BLaER1 treated with 17β-estradiol and CSF1 and Interleukin-3, amounts not matched to agents 10 nM and 100 nM (cell line): ENCODE measurements at regions not wholly inside any gene's neighbourhood (a gene's known extent, or its start where the extent isn't known, plus 50 kb on each side); places are given as distances from the start of the nearest gene placed in this dataset.

Experiments used
- H3K27ac ChIP-seq, 11 experiments: shearing (Covaris generic); formaldehyde crosslinking; 2 replicates each; pipeline ENCODE4 v1.8.1; 2022
- H3K27me3 ChIP-seq, 11 experiments: shearing (Covaris generic); formaldehyde crosslinking; 2 replicates each; pipeline ENCODE4 v1.8.1; 2022
- H3K36me3 ChIP-seq, 11 experiments: shearing (Covaris generic); formaldehyde crosslinking; 2 replicates each; pipeline ENCODE4 v1.8.1; 2022
- H3K4me1 ChIP-seq, 10 experiments: shearing (Covaris generic); formaldehyde crosslinking; 2 replicates each; pipeline ENCODE4 v1.8.1; 2022
- H3K4me2 ChIP-seq, 11 experiments: shearing (Covaris generic); formaldehyde crosslinking; 2 replicates each; pipeline ENCODE4 v1.8.1; 2022
- H3K4me3 ChIP-seq, 10 experiments: shearing (Covaris generic); formaldehyde crosslinking; 2 replicates each; pipeline ENCODE4 v1.8.1; 2022
- H3K9ac ChIP-seq, 11 experiments: shearing (Covaris generic); formaldehyde crosslinking; 2 replicates each; pipeline ENCODE4 v1.8.1; 2022
- H3K9me3 ChIP-seq, 11 experiments: shearing (Covaris generic); formaldehyde crosslinking; replicated peaks in 1 of 11; 2 replicates each; pipeline ENCODE4 v1.8.1; 2022
- H4K20me1 ChIP-seq, 11 experiments: shearing (Covaris generic); formaldehyde crosslinking; 2 replicates each; pipeline ENCODE4 v1.8.1; 2022
- Cebpa-rat ChIP-seq, 11 experiments: shearing (Covaris generic); IDR thresholded peaks; 2 replicates each; pipeline ENCODE4 v1.8.1; 2022

GRCh38 chr1:208551024-208551423 lies 306.8 kb upstream of the PLXNA2 start:
- no peaks in the 10 kb centered on the region for H3K27me3 ChIP-seq
- no peak for TF ChIP-seq Cebpa-rat (IDR thresholded peaks at IDR 0.05)
- no peak overlapping the region for H3K4me2 ChIP-seq
- no peak overlapping the region for H3K9ac ChIP-seq
- H4K20me1 ChIP-seq: no peaks in the 10 kb centered on the region
- no peaks in the 10 kb centered on the region for H3K36me3 ChIP-seq
- H3K4me1 ChIP-seq: no peaks in the 10 kb centered on the region
- H3K9me3 ChIP-seq: no peaks in the 10 kb centered on the region
- no peak overlapping the region for H3K4me3 ChIP-seq
- H3K27ac ChIP-seq: no peak overlapping the region

DNA sequence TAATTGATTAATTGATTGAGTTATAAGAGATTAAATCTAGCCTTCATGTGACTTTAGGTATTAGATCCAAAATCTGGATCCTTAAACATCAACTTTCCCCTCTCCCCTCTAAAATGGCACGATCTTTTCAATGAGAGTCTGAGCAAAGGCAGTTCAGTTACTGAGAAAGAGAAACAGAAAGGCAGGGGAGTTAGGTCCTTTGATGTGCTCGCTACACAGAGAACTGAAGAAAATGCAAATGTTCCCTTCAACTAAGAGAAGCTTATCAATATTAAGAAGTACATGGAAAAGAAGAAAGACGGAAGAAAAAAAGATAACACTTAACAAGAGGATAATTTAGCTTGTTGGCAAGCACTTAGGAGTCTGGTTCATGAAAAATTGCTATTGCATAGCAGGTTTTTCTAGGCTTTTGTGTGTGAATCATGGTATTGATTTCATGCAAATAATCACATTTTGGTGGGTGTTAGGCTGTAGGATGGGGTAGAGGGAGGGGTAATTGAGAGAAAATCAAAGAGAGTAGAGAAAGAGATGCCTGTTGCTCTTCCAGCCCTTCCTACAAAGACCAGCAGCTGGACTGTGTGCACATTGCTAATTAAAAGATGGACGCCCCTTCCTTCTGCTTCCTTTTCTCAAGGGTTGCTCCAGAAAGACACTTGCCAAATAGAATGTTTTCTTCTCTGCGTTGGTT lies 307.6 kb upstream of the PLXNA2 start:
- Histone ChIP-seq H4K20me1 (no peaks in the 10 kb centered on the region), H3K4me1 (no peaks in the 10 kb centered on the region), H3K9me3 (no peaks in the 10 kb centered on the region), H3K27ac (no peak overlapping the region), H3K4me2 (no peak overlapping the region), H3K9ac (no peak overlapping the region), H3K4me3 (no peak overlapping the region), H3K27me3 (no peaks in the 10 kb centered on the region), H3K36me3 (no peaks in the 10 kb centered on the region)
- no peak for TF ChIP-seq Cebpa-rat (IDR thresholded peaks at IDR 0.05)

GRCh38 chr1:208552928-208553327 lies 308.7 kb upstream of the PLXNA2 start:
- no peak for TF ChIP-seq Cebpa-rat (IDR thresholded peaks at IDR 0.05)
- no peak overlapping the region for H3K4me3 ChIP-seq

DNA sequence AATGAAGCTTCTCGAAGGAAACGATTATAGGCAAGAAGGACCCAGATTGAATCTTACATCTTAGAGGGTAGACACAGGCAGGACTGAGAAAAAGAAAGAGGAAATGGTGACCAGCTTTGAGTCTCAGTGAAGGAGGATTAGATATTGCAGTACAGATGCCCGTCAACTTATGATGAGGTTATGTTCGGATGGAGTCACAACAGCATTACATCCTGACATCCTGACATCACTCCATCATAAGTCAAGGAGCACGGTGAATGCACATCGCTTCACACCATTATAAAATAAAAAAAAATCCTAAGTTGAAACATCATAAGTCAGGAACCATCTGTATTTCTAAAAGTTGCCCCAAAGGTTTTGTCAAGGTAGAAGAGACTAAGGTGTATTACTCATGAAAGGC lies 312.3 kb upstream of the PLXNA2 start:
- Histone ChIP-seq H3K27me3 (no peaks in the 10 kb centered on the region), H3K4me2 (no peak overlapping the region), H3K36me3 (no peaks in the 10 kb centered on the region), H3K27ac (no peak overlapping the region), H3K4me3 (no peak overlapping the region), H3K9ac (no peak overlapping the region), H3K9me3 (no peaks in the 10 kb centered on the region), H3K4me1 (no peaks in the 10 kb centered on the region), H4K20me1 (no peaks in the 10 kb centered on the region)
- TF ChIP-seq Cebpa-rat (IDR thresholded peaks at IDR 0.05): no peak

More at GRCh38 chr1:208552928-208553327, 308.7 kb upstream of the PLXNA2 start:
- Histone ChIP-seq H3K4me2 (no peak overlapping the region), H4K20me1 (no peaks in the 10 kb centered on the region), H3K27me3 (no peaks in the 10 kb centered on the region), H3K9me3 (no peaks in the 10 kb centered on the region), H3K9ac (no peak overlapping the region), H3K4me1 (no peaks in the 10 kb centered on the region), H3K27ac (no peak overlapping the region), H3K36me3 (no peaks in the 10 kb centered on the region)

GRCh38 chr1:208557046-208557722 lies 313.0 kb upstream of the PLXNA2 start:
- Histone ChIP-seq H3K9ac (no peak overlapping the region), H3K27me3 (no peaks in the 10 kb centered on the region), H3K4me1 (no peaks in the 10 kb centered on the region), H3K36me3 (no peaks in the 10 kb centered on the region), H3K27ac (no peak overlapping the region), H3K4me2 (no peak overlapping the region), H3K9me3 (no peaks in the 10 kb centered on the region), H3K4me3 (no peak overlapping the region), H4K20me1 (no peaks in the 10 kb centered on the region)
- no peak for TF ChIP-seq Cebpa-rat (IDR thresholded peaks at IDR 0.05)

DNA sequence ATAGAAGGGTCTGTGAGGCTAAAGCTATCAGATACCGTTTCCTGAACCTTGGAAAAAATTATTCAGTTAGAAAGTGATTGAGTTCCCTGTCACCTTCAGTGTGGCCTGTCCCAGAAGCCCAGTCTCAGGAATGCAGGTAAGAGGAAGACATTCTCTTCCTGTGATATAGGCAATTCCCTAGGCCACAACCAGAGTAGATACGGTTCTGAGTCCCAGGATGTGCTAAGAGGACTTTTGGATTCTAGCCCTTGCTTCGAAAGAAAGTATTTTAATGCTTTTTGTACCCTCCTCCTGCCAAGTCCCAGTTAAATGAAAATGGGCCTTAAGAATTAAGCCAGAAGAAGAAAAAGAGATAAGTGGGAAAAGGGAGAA lies 313.5 kb upstream of the PLXNA2 start:
- no peaks in the 10 kb centered on the region for H3K9me3 ChIP-seq
- no peaks in the 10 kb centered on the region for H4K20me1 ChIP-seq

GRCh38 chr1:208559597-208560329 lies 315.6 kb upstream of the PLXNA2 start:
- H3K9ac ChIP-seq: no peak overlapping the region
- H3K36me3 ChIP-seq: no peaks in the 10 kb centered on the region
- no peak overlapping the region for H3K27ac ChIP-seq
- H3K27me3 ChIP-seq: no peaks in the 10 kb centered on the region
- TF ChIP-seq Cebpa-rat (IDR thresholded peaks at IDR 0.05): no peak
- H3K4me1 ChIP-seq: no peaks in the 10 kb centered on the region
- no peaks in the 10 kb centered on the region for H4K20me1 ChIP-seq
- no peak overlapping the region for H3K4me2 ChIP-seq
- H3K4me3 ChIP-seq: no peak overlapping the region
- no peaks in the 10 kb centered on the region for H3K9me3 ChIP-seq

More for the DNA sequence above, 313.5 kb upstream of the PLXNA2 start:
- TF ChIP-seq Cebpa-rat (IDR thresholded peaks at IDR 0.05): no peak
- Histone ChIP-seq H3K36me3 (no peaks in the 10 kb centered on the region), H3K4me1 (no peaks in the 10 kb centered on the region), H3K27ac (no peak overlapping the region), H3K4me3 (no peak overlapping the region), H3K27me3 (no peaks in the 10 kb centered on the region), H3K9ac (no peak overlapping the region), H3K4me2 (no peak overlapping the region)

- H3K27me3 ChIP-seq: no peaks in the 10 kb centered on the region
- no peak overlapping the region for H3K4me2 ChIP-seq
- no peak overlapping the region for H3K27ac ChIP-seq
- no peaks in the 10 kb centered on the region for H3K9me3 ChIP-seq
- no peaks in the 10 kb centered on the region for H3K36me3 ChIP-seq
- H3K4me3 ChIP-seq: no peak overlapping the region
- TF ChIP-seq Cebpa-rat (IDR thresholded peaks at IDR 0.05): no peak
- no peak overlapping the region for H3K9ac ChIP-seq
- H4K20me1 ChIP-seq: no peaks in the 10 kb centered on the region
- no peaks in the 10 kb centered on the region for H3K4me1 ChIP-seq
Measured at GRCh38 chr1:208562151-208562960, 318.2 kb upstream of the PLXNA2 start.

- no peaks in the 10 kb centered on the region for H3K4me1 ChIP-seq
- TF ChIP-seq Cebpa-rat (IDR thresholded peaks at IDR 0.05): no peak
- H4K20me1 ChIP-seq: no peaks in the 10 kb centered on the region
- no peaks in the 10 kb centered on the region for H3K9me3 ChIP-seq
- no peak overlapping the region for H3K4me3 ChIP-seq
- H3K9ac ChIP-seq: no peak overlapping the region
- H3K27ac ChIP-seq: no peak overlapping the region
- H3K4me2 ChIP-seq: no peak overlapping the region
- no peaks in the 10 kb centered on the region for H3K36me3 ChIP-seq
- H3K27me3 ChIP-seq: no peaks in the 10 kb centered on the region
Measured at GRCh38 chr1:208564466-208564865, 320.3 kb upstream of the PLXNA2 start.
